K562 (cell line): ENCODE measurements at regions not wholly inside any gene's neighbourhood (a gene's known extent, or its start where the extent isn't known, plus 50 kb on each side); places are given as distances from the start of the nearest gene placed in this dataset.
A peak's percentile ranks its signal among the peaks of the same experiment; 100 is the strongest.

Source experiments
- ESRRA ChIP-seq: fragments of 450-650 bp; IDR thresholded peaks from 2 replicates; pipeline ENCODE4 v1.6.1; 2014; ENCODE audit warnings: low read depth, mild to moderate bottlenecking, moderate library complexity, borderline replicate concordance
- EZH2 ChIP-seq: IDR thresholded peaks from 2 replicates; pipeline ENCODE4 v1.6.1; 2012; ENCODE audit warnings: low read depth, mild to moderate bottlenecking, inconsistent platforms, low read length, borderline replicate concordance
- JUN ChIP-seq, 2 experiments: sonication (generic) in 1 of 2; formaldehyde crosslinking in 1 of 2; IDR thresholded peaks; 2 replicates each; pipeline versions ENCODE4 v1.6.1 to v1.8.0; 2012 to 2022; ENCODE audit warnings: borderline replicate concordance in 2 of 2, mild to moderate bottlenecking in 2 of 2, improper control_type of control experiment in 1 of 2, low read depth in 1 of 2, low read length in 1 of 2, missing genetic modification reagents in 1 of 2
- NFRKB ChIP-seq: fragments of 450-650 bp; IDR thresholded peaks from 2 replicates; pipeline ENCODE4 v1.6.1; 2016; ENCODE audit warnings: low read depth
- RBFOX2 ChIP-seq: fragments of 200-400 bp; formaldehyde crosslinking; IDR thresholded peaks from 2 replicates; pipeline ENCODE4 v1.6.1; 2017; ENCODE audit warnings: low read depth, mild to moderate bottlenecking, low read length, moderate library complexity
- ZNF121 ChIP-seq: sonication (generic); formaldehyde crosslinking; conservative IDR thresholded peaks from 2 replicates; pipeline ENCODE4 v1.8.0; 2022; ENCODE audit warnings: missing genetic modification reagents
- ZNF584 ChIP-seq: fragments of 200-800 bp; sonication (Bioruptor generic); IDR thresholded peaks from 2 replicates; pipeline ENCODE4 v1.6.1; 2016; ENCODE audit warnings: low read depth, mild to moderate bottlenecking, missing genetic modification characterization, missing compliant biosample characterization
- ZNF589 ChIP-seq: fragments of 200-800 bp; sonication (Bioruptor generic); IDR thresholded peaks from 2 replicates; pipeline ENCODE4 v1.6.1; 2016; ENCODE audit warnings: low read depth, missing genetic modification characterization, missing compliant biosample characterization
- TF ChIP-seq, protein P1 (sequence below): fragments of 250-450 bp; sonication (Bioruptor Pico); IDR thresholded peaks from 2 replicates; pipeline ENCODE4 v1.8.0; 2021; ENCODE audit warnings: borderline replicate concordance, mild to moderate bottlenecking, moderate library complexity; ENCODE audit not compliant: poor library complexity, severe bottlenecking
- TF ChIP-seq, protein P2 (sequence below), 3 experiments: IDR thresholded peaks in 2 of 3; conservative IDR thresholded peaks in 1 of 3; 2 replicates each; pipeline ENCODE4 v1.5.1; 2011 to 2012; ENCODE audit warnings: low read length in 3 of 3, mild to moderate bottlenecking in 3 of 3, control low read depth in 2 of 3, improper control_type of control experiment in 1 of 3, inconsistent platforms in 1 of 3, low read depth in 1 of 3, mixed read lengths in 1 of 3, moderate library complexity in 1 of 3; ENCODE audit not compliant: insufficient read depth in 2 of 3
- TF ChIP-seq, protein P3 (sequence below): sonication (generic); formaldehyde crosslinking; IDR thresholded peaks from 2 replicates; pipeline ENCODE4 v1.8.1; 2022; ENCODE audit warnings: missing genetic modification reagents

DNA sequence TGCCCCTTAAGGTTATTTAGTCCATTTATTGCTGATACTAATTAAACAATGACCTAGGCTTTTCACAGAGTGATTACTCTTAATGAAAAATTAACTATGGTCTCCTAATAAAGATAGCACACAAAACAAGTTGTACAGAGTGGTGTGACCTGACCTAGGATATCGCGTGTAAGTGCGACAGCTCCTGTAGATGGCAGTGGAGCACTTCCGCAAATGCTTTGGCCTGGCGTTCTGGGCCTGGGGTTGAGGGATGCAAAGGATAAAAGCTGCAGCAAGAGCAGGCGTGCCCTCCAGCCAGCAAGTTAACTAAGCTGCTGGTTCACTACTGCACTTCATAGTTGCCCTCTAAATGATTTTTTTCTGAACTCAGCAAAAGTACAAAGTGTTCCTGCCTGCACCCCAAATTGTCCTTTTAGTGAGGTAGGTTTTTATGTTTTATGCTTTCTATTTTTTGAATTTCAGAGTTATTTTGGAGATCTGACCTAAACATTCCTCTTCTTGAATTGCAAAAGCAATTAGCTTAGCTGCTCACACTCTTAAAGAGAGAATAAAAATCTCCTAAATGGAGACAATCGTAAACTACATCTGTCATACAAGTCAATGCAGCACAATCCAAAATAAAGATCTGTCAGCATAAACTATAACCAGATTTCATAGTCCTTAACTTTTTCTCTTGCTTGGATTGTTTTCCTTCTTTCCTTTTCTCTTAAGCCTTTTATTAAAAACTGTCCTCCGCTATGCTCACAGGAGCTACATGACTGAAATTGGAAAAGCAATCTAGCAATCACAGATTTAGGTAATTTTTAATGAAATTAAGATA, 379.6 kb downstream of the LRIG3 start:
- TF ChIP-seq ZNF584 (no peak), NFRKB (no peak), JUN (IDR thresholded peaks at IDR 0.05; ENCODE audit: borderline replicate concordance, low read depth, low read length) (no peak), JUN (CRISPR knock-in tag; IDR thresholded peaks at IDR 0.05; ENCODE audit: borderline replicate concordance) (no peak), ZNF589 (CRISPR knock-in tag) (no peak), RBFOX2 (no peak), EZH2 (no peak), ESRRA (no peak), ZNF121 (CRISPR knock-in tag) (no peak)
- TF ChIP-seq, protein P1, sequence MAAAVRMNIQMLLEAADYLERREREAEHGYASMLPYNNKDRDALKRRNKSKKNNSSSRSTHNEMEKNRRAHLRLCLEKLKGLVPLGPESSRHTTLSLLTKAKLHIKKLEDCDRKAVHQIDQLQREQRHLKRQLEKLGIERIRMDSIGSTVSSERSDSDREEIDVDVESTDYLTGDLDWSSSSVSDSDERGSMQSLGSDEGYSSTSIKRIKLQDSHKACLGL, result no peak
- TF ChIP-seq, protein P2, sequence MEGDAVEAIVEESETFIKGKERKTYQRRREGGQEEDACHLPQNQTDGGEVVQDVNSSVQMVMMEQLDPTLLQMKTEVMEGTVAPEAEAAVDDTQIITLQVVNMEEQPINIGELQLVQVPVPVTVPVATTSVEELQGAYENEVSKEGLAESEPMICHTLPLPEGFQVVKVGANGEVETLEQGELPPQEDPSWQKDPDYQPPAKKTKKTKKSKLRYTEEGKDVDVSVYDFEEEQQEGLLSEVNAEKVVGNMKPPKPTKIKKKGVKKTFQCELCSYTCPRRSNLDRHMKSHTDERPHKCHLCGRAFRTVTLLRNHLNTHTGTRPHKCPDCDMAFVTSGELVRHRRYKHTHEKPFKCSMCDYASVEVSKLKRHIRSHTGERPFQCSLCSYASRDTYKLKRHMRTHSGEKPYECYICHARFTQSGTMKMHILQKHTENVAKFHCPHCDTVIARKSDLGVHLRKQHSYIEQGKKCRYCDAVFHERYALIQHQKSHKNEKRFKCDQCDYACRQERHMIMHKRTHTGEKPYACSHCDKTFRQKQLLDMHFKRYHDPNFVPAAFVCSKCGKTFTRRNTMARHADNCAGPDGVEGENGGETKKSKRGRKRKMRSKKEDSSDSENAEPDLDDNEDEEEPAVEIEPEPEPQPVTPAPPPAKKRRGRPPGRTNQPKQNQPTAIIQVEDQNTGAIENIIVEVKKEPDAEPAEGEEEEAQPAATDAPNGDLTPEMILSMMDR (IDR thresholded peaks at IDR 0.05 in 2 of 3, conservative IDR thresholded peaks at IDR 0.05 in 1 of 3; ENCODE audit: insufficient read depth in 2 of 3, low read depth in 1 of 3, low read length in 3 of 3), result peak in 2 of 3 experiments; percentile 16 to 34; a peak in 1 of 6 replicates
- TF ChIP-seq, protein P3, sequence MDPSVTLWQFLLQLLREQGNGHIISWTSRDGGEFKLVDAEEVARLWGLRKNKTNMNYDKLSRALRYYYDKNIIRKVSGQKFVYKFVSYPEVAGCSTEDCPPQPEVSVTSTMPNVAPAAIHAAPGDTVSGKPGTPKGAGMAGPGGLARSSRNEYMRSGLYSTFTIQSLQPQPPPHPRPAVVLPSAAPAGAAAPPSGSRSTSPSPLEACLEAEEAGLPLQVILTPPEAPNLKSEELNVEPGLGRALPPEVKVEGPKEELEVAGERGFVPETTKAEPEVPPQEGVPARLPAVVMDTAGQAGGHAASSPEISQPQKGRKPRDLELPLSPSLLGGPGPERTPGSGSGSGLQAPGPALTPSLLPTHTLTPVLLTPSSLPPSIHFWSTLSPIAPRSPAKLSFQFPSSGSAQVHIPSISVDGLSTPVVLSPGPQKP (CRISPR knock-in tag), result no peak
